GM13976 (cell line): ENCODE measurements at regions not wholly inside any gene's neighbourhood (a gene's known extent, or its start where the extent isn't known, plus 50 kb on each side); places are given as distances from the start of the nearest gene placed in this dataset.

Experiments
- DNase-seq: peaks from one replicate; pipeline ENCODE4 v3.0.0; 2012; ENCODE audit warnings: low spot score
- in situ Hi-C: fragments of 300-500 bp; cut with MboI; formaldehyde crosslinking; loops from one replicate; pipeline ENCODE4 v1.12.0; 2022; ENCODE audit warnings: low sequenced_read_pairs, mixed read lengths, inconsistent platforms; ENCODE audit not compliant: unreplicated experiment
- TF ChIP-seq, protein P1 (sequence below): IDR thresholded peaks from 2 replicates; pipeline ENCODE4 v1.5.1; 2012; ENCODE audit warnings: borderline replicate concordance, mild to moderate bottlenecking; ENCODE audit not compliant: insufficient read depth; ENCODE audit errors: extremely low read depth, missing control alignments, control extremely low read depth

DNA sequence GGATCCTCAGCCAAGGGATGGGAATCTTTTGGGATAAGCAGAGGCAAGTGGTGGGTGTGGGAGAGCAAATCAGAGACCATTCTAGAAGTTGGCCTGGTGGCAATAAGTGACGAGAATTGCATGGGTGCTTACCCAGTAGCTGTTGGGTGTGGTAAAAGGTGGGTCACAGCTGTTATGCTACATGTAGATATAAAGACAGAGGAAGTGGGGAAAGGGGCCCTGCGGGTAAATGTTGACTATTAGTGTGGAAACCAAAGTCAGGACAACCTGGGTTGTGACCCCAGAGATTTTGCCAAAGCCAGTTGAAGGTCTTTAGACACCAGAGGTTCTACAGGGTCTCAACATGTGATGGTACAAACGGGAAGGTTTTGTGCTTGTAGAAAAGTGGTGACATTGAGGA lies 443.6 kb upstream of the HNRNPA3 start:
- in situ Hi-C loops = no loop called here
- DNase-seq = no peak
- TF ChIP-seq, protein P1, sequence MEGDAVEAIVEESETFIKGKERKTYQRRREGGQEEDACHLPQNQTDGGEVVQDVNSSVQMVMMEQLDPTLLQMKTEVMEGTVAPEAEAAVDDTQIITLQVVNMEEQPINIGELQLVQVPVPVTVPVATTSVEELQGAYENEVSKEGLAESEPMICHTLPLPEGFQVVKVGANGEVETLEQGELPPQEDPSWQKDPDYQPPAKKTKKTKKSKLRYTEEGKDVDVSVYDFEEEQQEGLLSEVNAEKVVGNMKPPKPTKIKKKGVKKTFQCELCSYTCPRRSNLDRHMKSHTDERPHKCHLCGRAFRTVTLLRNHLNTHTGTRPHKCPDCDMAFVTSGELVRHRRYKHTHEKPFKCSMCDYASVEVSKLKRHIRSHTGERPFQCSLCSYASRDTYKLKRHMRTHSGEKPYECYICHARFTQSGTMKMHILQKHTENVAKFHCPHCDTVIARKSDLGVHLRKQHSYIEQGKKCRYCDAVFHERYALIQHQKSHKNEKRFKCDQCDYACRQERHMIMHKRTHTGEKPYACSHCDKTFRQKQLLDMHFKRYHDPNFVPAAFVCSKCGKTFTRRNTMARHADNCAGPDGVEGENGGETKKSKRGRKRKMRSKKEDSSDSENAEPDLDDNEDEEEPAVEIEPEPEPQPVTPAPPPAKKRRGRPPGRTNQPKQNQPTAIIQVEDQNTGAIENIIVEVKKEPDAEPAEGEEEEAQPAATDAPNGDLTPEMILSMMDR = no peak

DNA sequence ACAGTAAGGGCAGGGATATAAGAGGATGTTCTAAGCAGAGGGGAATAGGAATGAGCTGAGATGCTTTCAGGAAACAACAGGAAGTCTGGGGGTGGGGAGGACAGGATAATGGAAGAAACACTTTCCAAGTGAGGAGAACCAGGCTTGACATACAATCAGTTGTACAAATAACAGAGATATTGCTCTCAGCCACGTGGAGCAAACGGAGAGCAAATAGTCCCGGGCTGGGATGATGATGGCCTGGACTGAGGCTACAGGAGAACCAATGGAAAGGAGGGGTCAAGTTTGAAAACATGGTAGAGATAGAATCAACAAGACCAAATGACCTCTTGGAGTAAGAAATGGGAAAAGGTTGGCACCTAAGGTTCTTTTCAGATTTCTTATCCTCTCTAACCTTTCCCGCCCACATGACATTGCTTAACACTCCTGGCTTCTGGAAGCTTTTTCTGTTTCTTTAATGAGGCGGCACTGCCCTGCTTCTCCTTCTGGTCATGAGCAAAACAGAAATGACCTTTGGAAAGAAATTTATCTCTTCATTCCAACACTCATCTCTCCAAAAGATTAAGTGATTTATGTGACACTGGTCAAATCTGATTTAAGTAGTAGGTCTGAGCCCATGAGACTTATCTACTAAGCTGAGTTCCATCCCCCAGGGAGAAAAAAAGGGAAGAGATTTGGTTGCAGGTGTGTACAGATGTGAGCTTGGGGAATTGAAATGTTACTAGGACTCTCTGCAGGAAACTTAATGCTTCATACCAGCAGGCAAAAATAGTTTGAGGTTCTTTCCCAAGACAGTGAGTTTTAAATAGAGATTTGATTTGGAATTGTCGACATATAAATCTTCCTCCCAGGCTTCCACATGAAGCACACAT lies 442.9 kb upstream of the HNRNPA3 start:
- DNase-seq = no peak
- in situ Hi-C loops = no loop called here
- TF ChIP-seq, protein P1 = no peak

DNA sequence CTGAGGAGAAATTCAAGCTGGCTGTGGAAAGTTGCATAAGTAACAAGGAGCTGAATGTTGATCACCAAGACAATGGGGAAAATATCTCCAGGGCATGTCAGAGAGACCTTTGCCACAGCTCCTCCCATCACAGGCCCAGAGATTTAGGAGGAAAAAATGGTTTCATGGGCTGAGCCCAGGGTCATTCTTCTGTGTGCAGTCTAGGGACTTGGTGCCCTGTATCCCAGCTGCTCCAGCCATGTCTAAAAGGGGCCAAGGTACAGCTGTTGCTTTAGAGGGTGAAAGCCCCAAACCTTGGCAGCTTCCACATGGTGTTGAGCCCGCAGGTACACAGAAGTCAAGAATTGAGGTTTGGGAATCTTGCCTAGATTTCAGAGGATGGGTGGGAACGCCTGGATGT lies 439.8 kb upstream of the HNRNPA3 start:
- TF ChIP-seq, protein P1 = no peak
- DNase-seq = no peak
- in situ Hi-C loops = no loop called here

- no peak for DNase-seq
- in situ Hi-C loops = no loop called here
- TF ChIP-seq, protein P1 = no peak
Measured at GRCh38 chr2:176774766-176775451, 437.7 kb upstream of the HNRNPA3 start.

GRCh38 chr2:176777262-176777661 lies 435.3 kb upstream of the HNRNPA3 start:
- in situ Hi-C loops = no loop called here
- TF ChIP-seq, protein P1 = no peak
- DNase-seq = no peak

- no peak for DNase-seq
- TF ChIP-seq, protein P1 = no peak
- in situ Hi-C loops = no loop called here
Measured at GRCh38 chr2:176779917-176780316, 432.7 kb upstream of the HNRNPA3 start.
